ENCODE measurements at regions not wholly inside any gene's neighbourhood (a gene's known extent, or its start where the extent isn't known, plus 50 kb on each side); places are given as distances from the start of the nearest gene placed in this dataset.

GRCh38 chrX:4485912-4486311 is 772.5 kb upstream of the PRKX start:
- TF ChIP-seq, protein P1, sequence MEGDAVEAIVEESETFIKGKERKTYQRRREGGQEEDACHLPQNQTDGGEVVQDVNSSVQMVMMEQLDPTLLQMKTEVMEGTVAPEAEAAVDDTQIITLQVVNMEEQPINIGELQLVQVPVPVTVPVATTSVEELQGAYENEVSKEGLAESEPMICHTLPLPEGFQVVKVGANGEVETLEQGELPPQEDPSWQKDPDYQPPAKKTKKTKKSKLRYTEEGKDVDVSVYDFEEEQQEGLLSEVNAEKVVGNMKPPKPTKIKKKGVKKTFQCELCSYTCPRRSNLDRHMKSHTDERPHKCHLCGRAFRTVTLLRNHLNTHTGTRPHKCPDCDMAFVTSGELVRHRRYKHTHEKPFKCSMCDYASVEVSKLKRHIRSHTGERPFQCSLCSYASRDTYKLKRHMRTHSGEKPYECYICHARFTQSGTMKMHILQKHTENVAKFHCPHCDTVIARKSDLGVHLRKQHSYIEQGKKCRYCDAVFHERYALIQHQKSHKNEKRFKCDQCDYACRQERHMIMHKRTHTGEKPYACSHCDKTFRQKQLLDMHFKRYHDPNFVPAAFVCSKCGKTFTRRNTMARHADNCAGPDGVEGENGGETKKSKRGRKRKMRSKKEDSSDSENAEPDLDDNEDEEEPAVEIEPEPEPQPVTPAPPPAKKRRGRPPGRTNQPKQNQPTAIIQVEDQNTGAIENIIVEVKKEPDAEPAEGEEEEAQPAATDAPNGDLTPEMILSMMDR (IDR thresholded peaks at IDR 0.05): no peak
- TF ChIP-seq POLR2A (IDR thresholded peaks at IDR 0.05; ENCODE audit: low read depth): no peak
